GM12865 (cell line): ENCODE measurements at regions not wholly inside any gene's neighbourhood (a gene's known extent, or its start where the extent isn't known, plus 50 kb on each side); places are given as distances from the start of the nearest gene placed in this dataset.

ENCODE experiments used
- DNase-seq: peaks from one replicate; pipeline ENCODE4 v3.0.0; 2010; ENCODE audit warnings: low read depth
- H3K4me3 ChIP-seq: 2 replicates; pipeline ENCODE4 v1.5.1; 2011; ENCODE audit warnings: mild to moderate bottlenecking, low read depth, low read length, control low read depth
- TF ChIP-seq, protein P1 (sequence below): IDR thresholded peaks from 2 replicates; pipeline ENCODE4 v1.5.1; 2011; ENCODE audit warnings: low read length, control low read depth, low read depth, inconsistent platforms; ENCODE audit not compliant: insufficient read depth; ENCODE audit errors: missing control alignments

DNA sequence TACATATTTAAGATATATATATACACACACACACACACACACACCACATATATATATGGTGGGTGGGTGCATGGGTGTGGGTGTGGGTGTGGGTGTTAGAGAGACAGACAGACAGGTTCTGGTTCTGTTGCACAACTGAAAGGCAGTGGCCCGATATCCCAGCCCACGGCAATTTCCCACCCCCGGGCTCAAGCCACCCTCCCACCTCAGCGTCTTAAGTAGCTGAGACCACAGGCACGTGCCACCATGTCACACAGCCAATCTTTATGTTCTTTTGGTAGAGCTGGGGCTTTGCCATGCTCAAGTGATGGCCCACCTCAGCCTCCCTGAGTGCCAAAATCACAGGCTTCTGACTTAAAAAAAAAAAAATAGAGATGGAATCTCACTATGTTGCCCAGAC lies 417.8 kb upstream of the FOXG1 start:
- TF ChIP-seq, protein P1, sequence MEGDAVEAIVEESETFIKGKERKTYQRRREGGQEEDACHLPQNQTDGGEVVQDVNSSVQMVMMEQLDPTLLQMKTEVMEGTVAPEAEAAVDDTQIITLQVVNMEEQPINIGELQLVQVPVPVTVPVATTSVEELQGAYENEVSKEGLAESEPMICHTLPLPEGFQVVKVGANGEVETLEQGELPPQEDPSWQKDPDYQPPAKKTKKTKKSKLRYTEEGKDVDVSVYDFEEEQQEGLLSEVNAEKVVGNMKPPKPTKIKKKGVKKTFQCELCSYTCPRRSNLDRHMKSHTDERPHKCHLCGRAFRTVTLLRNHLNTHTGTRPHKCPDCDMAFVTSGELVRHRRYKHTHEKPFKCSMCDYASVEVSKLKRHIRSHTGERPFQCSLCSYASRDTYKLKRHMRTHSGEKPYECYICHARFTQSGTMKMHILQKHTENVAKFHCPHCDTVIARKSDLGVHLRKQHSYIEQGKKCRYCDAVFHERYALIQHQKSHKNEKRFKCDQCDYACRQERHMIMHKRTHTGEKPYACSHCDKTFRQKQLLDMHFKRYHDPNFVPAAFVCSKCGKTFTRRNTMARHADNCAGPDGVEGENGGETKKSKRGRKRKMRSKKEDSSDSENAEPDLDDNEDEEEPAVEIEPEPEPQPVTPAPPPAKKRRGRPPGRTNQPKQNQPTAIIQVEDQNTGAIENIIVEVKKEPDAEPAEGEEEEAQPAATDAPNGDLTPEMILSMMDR, result no peak
- DNase-seq, result no peak
- H3K4me3 ChIP-seq, result no peak overlapping the region

DNA sequence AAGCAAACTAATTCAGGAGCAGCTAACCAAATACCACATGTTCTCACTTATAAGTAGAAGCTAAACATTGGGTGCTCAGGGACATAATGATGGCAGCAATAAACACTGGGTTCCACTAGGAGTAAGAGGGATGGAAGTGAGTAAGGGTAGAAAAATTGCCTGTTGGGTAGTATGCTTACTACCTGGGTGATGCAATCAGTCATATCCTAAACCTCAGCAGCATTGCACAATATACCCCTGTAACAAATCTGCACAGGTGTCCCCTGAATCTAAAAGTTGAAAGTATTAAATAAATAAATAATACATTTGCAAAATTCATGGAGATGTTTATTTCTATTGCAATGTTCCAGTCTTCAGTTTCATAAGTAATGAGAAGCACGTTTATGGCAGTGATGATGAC lies 409.8 kb upstream of the FOXG1 start:
- DNase-seq, result no peak
- no peak overlapping the region for H3K4me3 ChIP-seq
- TF ChIP-seq, protein P1, result no peak

DNA sequence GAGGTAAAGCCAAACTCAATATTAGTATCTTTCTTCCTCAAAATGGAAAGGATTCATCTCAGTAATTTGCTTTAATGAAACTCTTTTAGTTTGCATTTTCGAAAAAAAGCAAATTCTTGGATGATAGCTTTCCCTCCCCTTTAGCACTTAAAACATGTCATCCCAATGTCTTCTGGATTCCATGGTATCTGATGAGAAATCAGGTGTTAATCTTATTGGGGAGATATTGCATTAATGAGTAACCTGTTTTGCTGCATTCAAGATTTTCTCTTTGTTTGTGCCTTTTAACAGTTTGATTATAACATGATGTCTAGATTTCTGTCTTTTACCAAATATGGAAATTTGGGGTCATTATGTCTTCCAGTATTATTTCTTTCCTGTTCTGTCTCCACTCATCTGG lies 405.1 kb upstream of the FOXG1 start:
- no peak overlapping the region for H3K4me3 ChIP-seq
- TF ChIP-seq, protein P1, result no peak
- DNase-seq, result no peak

DNA sequence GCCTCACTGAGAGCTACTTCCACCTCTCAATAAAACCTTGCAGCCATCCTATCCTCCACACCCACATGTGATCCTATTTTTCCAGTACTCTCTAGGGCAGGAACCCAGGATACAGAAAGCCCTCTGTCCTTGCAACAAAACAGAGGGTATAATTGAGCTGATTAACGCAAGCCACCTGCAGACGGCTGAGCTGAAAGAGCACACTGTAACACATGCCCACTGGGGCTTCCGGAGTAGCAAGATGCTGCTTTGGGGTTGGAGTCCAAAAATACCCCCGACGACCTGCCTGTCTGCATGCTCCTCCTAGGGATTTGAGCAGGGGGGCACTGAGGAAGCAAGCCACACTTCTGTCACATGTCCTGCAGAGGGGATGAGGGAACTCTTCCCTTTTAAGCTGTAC lies 401.1 kb upstream of the FOXG1 start:
- no peak overlapping the region for H3K4me3 ChIP-seq
- no peak for DNase-seq
- TF ChIP-seq, protein P1, result no peak

DNA sequence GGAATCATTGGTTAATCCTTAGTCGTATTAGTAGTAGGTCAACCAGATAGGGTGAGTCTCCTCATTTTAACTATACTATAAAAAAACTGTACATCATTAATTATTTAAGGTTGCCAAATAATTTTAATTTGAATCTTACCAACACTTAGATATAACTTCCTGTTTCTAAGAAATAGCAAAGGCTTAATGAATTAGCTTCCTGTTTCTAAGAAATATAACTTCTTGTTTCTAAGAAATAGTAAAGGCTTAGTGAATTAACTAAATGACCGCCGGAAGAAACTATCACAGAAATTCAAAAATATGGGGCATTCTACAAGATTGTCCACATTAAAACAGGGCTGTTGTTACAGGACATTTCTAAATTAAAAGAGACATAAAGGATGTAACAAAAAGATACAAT lies 392.9 kb upstream of the FOXG1 start:
- TF ChIP-seq, protein P1, result no peak
- H3K4me3 ChIP-seq, result no peak overlapping the region

DNA sequence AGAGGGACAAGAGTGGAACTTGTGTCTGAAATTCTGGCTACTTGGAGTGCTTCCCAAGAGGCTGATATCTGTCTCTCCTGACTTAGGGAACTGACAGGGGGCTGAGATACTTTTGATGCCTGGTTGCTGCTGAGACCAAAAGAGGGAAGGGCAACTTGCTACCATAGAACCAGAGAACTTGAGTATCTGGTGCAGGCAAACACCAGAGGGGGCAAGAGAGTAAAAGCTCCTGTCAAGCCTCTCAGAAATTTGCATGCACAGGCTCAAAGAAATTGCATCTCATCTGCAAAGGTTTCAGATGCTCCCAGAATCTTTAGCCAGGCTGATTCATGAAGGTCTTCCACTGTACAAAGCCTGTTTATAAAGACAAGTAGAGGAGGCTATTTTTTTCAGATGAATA lies 391.3 kb upstream of the FOXG1 start:
- no peak for DNase-seq
- H3K4me3 ChIP-seq, result no peak overlapping the region
- TF ChIP-seq, protein P1, result no peak

More for the DNA sequence above, 392.9 kb upstream of the FOXG1 start:
- no peak for DNase-seq

DNA sequence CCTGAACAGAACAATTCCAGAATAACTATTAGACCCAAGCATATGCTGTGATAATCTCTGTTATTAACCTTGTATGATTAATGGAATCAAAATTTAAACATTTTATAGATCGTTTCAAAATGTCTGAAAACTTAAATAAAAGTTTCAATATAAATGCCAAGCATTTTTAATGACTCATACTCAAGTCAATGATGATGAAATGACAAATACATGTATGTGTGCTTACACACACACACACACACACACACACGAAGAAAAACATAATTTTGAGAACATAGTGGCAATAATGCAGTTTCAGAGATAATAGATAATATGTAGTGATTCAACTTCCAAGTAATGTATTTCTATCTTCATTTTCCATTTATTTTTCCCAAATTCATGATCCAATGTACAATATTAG lies 384.9 kb upstream of the FOXG1 start:
- TF ChIP-seq, protein P1, result no peak
- no peak for DNase-seq
- no peak overlapping the region for H3K4me3 ChIP-seq
